NCI-H82 treated with DMSO at 0.1 percent for 48 hours (cell line): ENCODE measurements at regions not wholly inside any gene's neighbourhood (a gene's known extent, or its start where the extent isn't known, plus 50 kb on each side); places are given as distances from the start of the nearest gene placed in this dataset.

ENCODE experiments used
- DNase-seq: peaks from one replicate; lab custom pipeline; 2025; ENCODE audit not compliant: unreplicated experiment; lab: John Stamatoyannopoulos, UW

GRCh38 chr2:65856928-65857327 is 424.5 kb upstream of the SPRED2 start:
- DNase-seq, result no peak

- no peak for DNase-seq
Measured at GRCh38 chr2:65856423-65856822, 424.0 kb upstream of the SPRED2 start.

GRCh38 chr2:65850695-65851094 is 418.3 kb upstream of the SPRED2 start:
- DNase-seq, result no peak

- no peak for DNase-seq
Measured at GRCh38 chr2:65846989-65847678, 414.7 kb upstream of the SPRED2 start.

GRCh38 chr2:65845442-65846182 is 413.2 kb upstream of the SPRED2 start:
- no peak for DNase-seq

GRCh38 chr2:65842104-65842503 is 409.7 kb upstream of the SPRED2 start:
- no peak for DNase-seq

GRCh38 chr2:65835975-65836549 is 403.7 kb upstream of the SPRED2 start:
- no peak for DNase-seq

- DNase-seq, result no peak
Measured at GRCh38 chr2:65834771-65835475, 402.5 kb upstream of the SPRED2 start.

GRCh38 chr2:65834062-65834461 is 401.7 kb upstream of the SPRED2 start:
- no peak for DNase-seq

- no peak for DNase-seq
Measured at GRCh38 chr2:65831509-65831908, 399.1 kb upstream of the SPRED2 start.

- DNase-seq, result no peak
Measured at GRCh38 chr2:65826567-65826966, 394.2 kb upstream of the SPRED2 start.

GRCh38 chr2:65823511-65823910 is 391.1 kb upstream of the SPRED2 start:
- DNase-seq, result no peak

- no peak for DNase-seq
Measured at GRCh38 chr2:65820454-65820853, 388.1 kb upstream of the SPRED2 start.

GRCh38 chr2:65819963-65820362 is 387.6 kb upstream of the SPRED2 start:
- DNase-seq, result no peak

- no peak for DNase-seq
Measured at GRCh38 chr2:65818873-65819451, 386.6 kb upstream of the SPRED2 start.

- no peak for DNase-seq
Measured at GRCh38 chr2:65813631-65814173, 381.3 kb upstream of the SPRED2 start.

- no peak for DNase-seq
Measured at GRCh38 chr2:65812887-65813286, 380.5 kb upstream of the SPRED2 start.

GRCh38 chr2:65807942-65808341 is 375.5 kb upstream of the SPRED2 start:
- no peak for DNase-seq

GRCh38 chr2:65804777-65805176 is 372.4 kb upstream of the SPRED2 start:
- DNase-seq, result no peak

- DNase-seq, result no peak
Measured at GRCh38 chr2:65802298-65802942, 370.0 kb upstream of the SPRED2 start.

- DNase-seq, result no peak
Measured at GRCh38 chr2:65800998-65801397, 368.6 kb upstream of the SPRED2 start.
